ENCODE measurements at regions not wholly inside any gene's neighbourhood (a gene's known extent, or its start where the extent isn't known, plus 50 kb on each side); places are given as distances from the start of the nearest gene placed in this dataset.

DNA sequence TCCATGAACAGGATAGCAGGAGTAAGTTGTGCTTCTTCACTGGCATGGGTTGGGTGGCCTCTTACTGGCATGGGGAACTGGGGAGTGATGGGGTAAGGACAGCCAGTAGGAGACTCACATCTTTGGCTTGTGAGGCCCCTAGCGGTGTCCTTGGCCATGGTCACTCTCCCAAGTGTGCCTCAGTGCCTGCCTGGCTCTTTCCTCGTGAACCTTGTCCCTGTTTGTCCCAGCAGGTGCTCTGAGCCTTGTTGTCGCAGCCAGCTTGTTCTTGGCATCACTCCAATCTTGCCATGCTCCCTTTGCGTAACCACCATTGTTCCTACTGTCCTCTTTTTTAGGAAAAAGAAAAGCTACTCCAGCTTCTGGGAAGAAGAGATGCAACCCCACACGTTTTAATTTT is 53.6 kb upstream of the SDK2 start:
- ChIA-PET CTCF (ENCODE audit: low intra/inter-chr PET ratio, low total read pairs) (interaction anchor here (1.3 kb wide), 1 partner anchor 52 kb away, joined by 3 read pairs; no protein-coding TSS in a partner anchor), POLR2A (no interaction called here)
- peak; percentile 95 for ATAC-seq
- no peaks in the 10 kb centered on the region for H3K36me3 ChIP-seq (replicated peaks in 1 of 2; ENCODE audit: control insufficient read depth in 1 of 2, insufficient read depth in 2 of 2, low read length in 2 of 2)
- H3K27ac ChIP-seq (ENCODE audit: extremely low read length, insufficient read depth, low read length): no peak overlapping the region
- in situ Hi-C loops (cut with HindIII; ENCODE audit: extremely low pct_ligation_motif_present, low pct_unique_long_range_greater_than_20kb): no loop called here
- H2AFZ ChIP-seq (ENCODE audit: low read length): no peak overlapping the region
- H3K4me3 ChIP-seq (replicated peaks in 1 of 3; ENCODE audit: insufficient read depth in 1 of 3, low read depth in 2 of 3, low read length in 3 of 3): no peak overlapping the region
- FAIRE-seq: peak; percentile 86
- no peak overlapping the region for H3K9ac ChIP-seq (ENCODE audit: insufficient read depth, low read depth, low read length)
- H3K9me3 ChIP-seq (ENCODE audit: low read length): no peaks in the 10 kb centered on the region
- H3K27me3 ChIP-seq (ENCODE audit: control insufficient read depth in 1 of 2, insufficient read depth in 2 of 2, low read length in 2 of 2): 0 out of 5 replicates have a peak, but pooled peaks cover 0 to under 1% of the 10 kb centered on the region in 2 experiments
- peaks cover 20% of the 10 kb centered on the region for H3K4me1 ChIP-seq (ENCODE audit: insufficient read depth, low read length)
- peak; percentile 76 for DNase-seq (ENCODE audit: low spot score)
- no peak overlapping the region for H3K4me2 ChIP-seq (ENCODE audit: low read depth, low read length)
- no peaks in the 10 kb centered on the region for H4K20me1 ChIP-seq (ENCODE audit: insufficient read depth, low read length)
- no TSS peak for BruUV-seq (replicated peaks)
- no peaks in the 10 kb centered on the region for H3K79me2 ChIP-seq (ENCODE audit: insufficient read depth, low read length)
- WGBS (ENCODE audit: low lambda C conversion rate): under 1% methylated on average over 5 of the region's 5 CpGs
- intact Hi-C loops (cut with micrococcal nuclease; ENCODE audit: unreplicated experiment): no loop called here
- TF ChIP-seq HMG20A (CRISPR knock-in tag; IDR thresholded peaks at IDR 0.05; ENCODE audit: borderline replicate concordance) (peak; percentile 63; the same call in 1 of the 2 replicates), SOX13 (IDR thresholded peaks at IDR 0.05) (peak; percentile 60; the same call in 1 of the 2 replicates), SOX13 (CRISPR knock-in tag; conservative IDR thresholded peaks at IDR 0.05 in 1 of 2, IDR thresholded peaks at IDR 0.05 in 1 of 2) (peak in 1 of 2 experiments; percentile 95; a peak in 2 of 4 replicates), ZFP36L1 (CRISPR knock-in tag; IDR thresholded peaks at IDR 0.05) (peak; percentile 47; the same call in 1 of the 2 replicates), YY1 (IDR thresholded peaks at IDR 0.05; ENCODE audit: insufficient read depth, insufficient replicate concordance, low read depth, low read length) (no peak), GABPB1 (CRISPR knock-in tag; IDR thresholded peaks at IDR 0.05) (0 out of 2 replicates have a peak, but pooled peaks have one; percentile 15), ZNF468 (CRISPR knock-in tag; IDR thresholded peaks at IDR 0.05) (no peak), ZNF772 (CRISPR knock-in tag; IDR thresholded peaks at IDR 0.05) (no peak), RBAK (CRISPR knock-in tag; IDR thresholded peaks at IDR 0.05) (peak; percentile 84), REXO4 (CRISPR knock-in tag; IDR thresholded peaks at IDR 0.05; ENCODE audit: borderline replicate concordance) (no peak), RXRB (CRISPR knock-in tag; IDR thresholded peaks at IDR 0.05; ENCODE audit: borderline replicate concordance) (peak; percentile 85; the same call in 1 of the 2 replicates), GATAD2A (CRISPR knock-in tag; IDR thresholded peaks at IDR 0.05) (peak; percentile 76), CEBPB (IDR thresholded peaks at IDR 0.05; ENCODE audit: borderline replicate concordance, low read depth, low read length) (peak; percentile 52; the same call in 1 of the 2 replicates), MXD4 (CRISPR knock-in tag; IDR thresholded peaks at IDR 0.05) (no peak), ERF (CRISPR knock-in tag; IDR thresholded peaks at IDR 0.05) (peak; percentile 43; the same call in 1 of the 2 replicates), SOX6 (IDR thresholded peaks at IDR 0.05) (no peak), SOX6 (CRISPR knock-in tag; IDR thresholded peaks at IDR 0.05) (peak; percentile 94), U2AF2 (IDR thresholded peaks at IDR 0.05; ENCODE audit: low read depth, low read length) (no peak), HOXA3 (CRISPR knock-in tag; IDR thresholded peaks at IDR 0.05) (peak; percentile 47; the same call in 1 of the 2 replicates)
- TF ChIP-seq, protein P1, sequence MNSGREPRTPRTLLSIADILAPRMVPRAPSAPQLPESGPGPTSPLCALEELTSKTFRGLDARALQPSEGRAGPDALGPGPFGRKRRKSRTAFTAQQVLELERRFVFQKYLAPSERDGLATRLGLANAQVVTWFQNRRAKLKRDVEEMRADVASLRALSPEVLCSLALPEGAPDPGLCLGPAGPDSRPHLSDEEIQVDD (CRISPR knock-in tag; IDR thresholded peaks at IDR 0.05; ENCODE audit: borderline replicate concordance): no peak
- TF ChIP-seq, protein P2, sequence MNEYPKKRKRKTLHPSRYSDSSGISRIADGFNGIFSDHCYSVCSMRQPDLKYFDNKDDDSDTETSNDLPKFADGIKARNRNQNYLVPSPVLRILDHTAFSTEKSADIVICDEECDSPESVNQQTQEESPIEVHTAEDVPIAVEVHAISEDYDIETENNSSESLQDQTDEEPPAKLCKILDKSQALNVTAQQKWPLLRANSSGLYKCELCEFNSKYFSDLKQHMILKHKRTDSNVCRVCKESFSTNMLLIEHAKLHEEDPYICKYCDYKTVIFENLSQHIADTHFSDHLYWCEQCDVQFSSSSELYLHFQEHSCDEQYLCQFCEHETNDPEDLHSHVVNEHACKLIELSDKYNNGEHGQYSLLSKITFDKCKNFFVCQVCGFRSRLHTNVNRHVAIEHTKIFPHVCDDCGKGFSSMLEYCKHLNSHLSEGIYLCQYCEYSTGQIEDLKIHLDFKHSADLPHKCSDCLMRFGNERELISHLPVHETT (CRISPR knock-in tag; conservative IDR thresholded peaks at IDR 0.05): no peak
- TF ChIP-seq, protein P3, sequence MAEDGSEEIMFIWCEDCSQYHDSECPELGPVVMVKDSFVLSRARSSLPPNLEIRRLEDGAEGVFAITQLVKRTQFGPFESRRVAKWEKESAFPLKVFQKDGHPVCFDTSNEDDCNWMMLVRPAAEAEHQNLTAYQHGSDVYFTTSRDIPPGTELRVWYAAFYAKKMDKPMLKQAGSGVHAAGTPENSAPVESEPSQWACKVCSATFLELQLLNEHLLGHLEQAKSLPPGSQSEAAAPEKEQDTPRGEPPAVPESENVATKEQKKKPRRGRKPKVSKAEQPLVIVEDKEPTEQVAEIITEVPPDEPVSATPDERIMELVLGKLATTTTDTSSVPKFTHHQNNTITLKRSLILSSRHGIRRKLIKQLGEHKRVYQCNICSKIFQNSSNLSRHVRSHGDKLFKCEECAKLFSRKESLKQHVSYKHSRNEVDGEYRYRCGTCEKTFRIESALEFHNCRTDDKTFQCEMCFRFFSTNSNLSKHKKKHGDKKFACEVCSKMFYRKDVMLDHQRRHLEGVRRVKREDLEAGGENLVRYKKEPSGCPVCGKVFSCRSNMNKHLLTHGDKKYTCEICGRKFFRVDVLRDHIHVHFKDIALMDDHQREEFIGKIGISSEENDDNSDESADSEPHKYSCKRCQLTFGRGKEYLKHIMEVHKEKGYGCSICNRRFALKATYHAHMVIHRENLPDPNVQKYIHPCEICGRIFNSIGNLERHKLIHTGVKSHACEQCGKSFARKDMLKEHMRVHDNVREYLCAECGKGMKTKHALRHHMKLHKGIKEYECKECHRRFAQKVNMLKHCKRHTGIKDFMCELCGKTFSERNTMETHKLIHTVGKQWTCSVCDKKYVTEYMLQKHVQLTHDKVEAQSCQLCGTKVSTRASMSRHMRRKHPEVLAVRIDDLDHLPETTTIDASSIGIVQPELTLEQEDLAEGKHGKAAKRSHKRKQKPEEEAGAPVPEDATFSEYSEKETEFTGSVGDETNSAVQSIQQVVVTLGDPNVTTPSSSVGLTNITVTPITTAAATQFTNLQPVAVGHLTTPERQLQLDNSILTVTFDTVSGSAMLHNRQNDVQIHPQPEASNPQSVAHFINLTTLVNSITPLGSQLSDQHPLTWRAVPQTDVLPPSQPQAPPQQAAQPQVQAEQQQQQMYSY (CRISPR knock-in tag; IDR thresholded peaks at IDR 0.05): no peak

Data from HepG2 (cell line).